DOHH2 (cell line): ENCODE measurements at regions not wholly inside any gene's neighbourhood (a gene's known extent, or its start where the extent isn't known, plus 50 kb on each side); places are given as distances from the start of the nearest gene placed in this dataset.
"Not testable (repeated sequence)": the region's sequence is repeated elsewhere in the genome, so short reads cannot be mapped to it uniquely, and the experiment has no call there.

Source experiments
- H3F3A ChIP-seq: fragments of 200-600 bp; sonication (generic), shearing (Covaris generic); 2 replicates; pipeline ENCODE4 v1.6.0; 2016; ENCODE audit warnings: antibody characterized with exemption, mild to moderate bottlenecking; ENCODE audit not compliant: control insufficient read depth, insufficient read depth
- H3K27ac ChIP-seq: fragments of 200-600 bp; sonication (generic); 2 replicates; pipeline ENCODE4 v1.5.1; 2014; ENCODE audit warnings: low read depth, mild to moderate bottlenecking, low read length, moderate library complexity
- H3K27me3 ChIP-seq: fragments of 200-600 bp; sonication (generic); 2 replicates; pipeline ENCODE4 v1.6.1; 2014; ENCODE audit warnings: mild to moderate bottlenecking, low read length, mixed read lengths; ENCODE audit not compliant: control insufficient read depth
- H3K36me3 ChIP-seq: fragments of 200-600 bp; sonication (generic); 2 replicates; pipeline ENCODE4 v1.6.1; 2014; ENCODE audit warnings: mild to moderate bottlenecking, low read length, moderate library complexity, mixed read lengths; ENCODE audit not compliant: control insufficient read depth
- H3K4me1 ChIP-seq: fragments of 200-600 bp; sonication (generic); 2 replicates; pipeline ENCODE4 v1.6.1; 2014; ENCODE audit warnings: mild to moderate bottlenecking, low read length, mixed read lengths; ENCODE audit not compliant: control insufficient read depth
- H3K4me2 ChIP-seq: fragments of 200-600 bp; sonication (generic); 2 replicates; pipeline ENCODE4 v1.6.0; 2014; ENCODE audit warnings: mild to moderate bottlenecking, low read length, moderate library complexity
- H3K4me3 ChIP-seq: fragments of 200-600 bp; sonication (generic); 2 replicates; pipeline ENCODE4 v1.5.1; 2014; ENCODE audit warnings: mild to moderate bottlenecking, low read length, mixed read lengths
- H3K79me2 ChIP-seq: fragments of 200-600 bp; sonication (generic); 2 replicates; pipeline ENCODE4 v1.6.1; 2014; ENCODE audit warnings: mild to moderate bottlenecking, low read length, mixed read lengths; ENCODE audit not compliant: control insufficient read depth
- H3K9me2 ChIP-seq: fragments of 200-600 bp; sonication (generic); replicated peaks from 2 replicates; pipeline ENCODE4 v1.6.1; 2014; ENCODE audit warnings: mild to moderate bottlenecking, low read length, mixed read lengths; ENCODE audit not compliant: control insufficient read depth
- H3K9me3 ChIP-seq: fragments of 200-600 bp; sonication (generic); 2 replicates; pipeline ENCODE4 v1.6.1; 2014; ENCODE audit warnings: antibody characterized with exemption, low read length, mixed read lengths; ENCODE audit not compliant: control insufficient read depth, insufficient read depth
- H4K20me1 ChIP-seq: fragments of 200-600 bp; sonication (generic); 2 replicates; pipeline ENCODE4 v1.6.0; 2014; ENCODE audit warnings: low read depth, mild to moderate bottlenecking, antibody characterized with exemption, low read length, moderate library complexity; ENCODE audit not compliant: control insufficient read depth, insufficient read depth
- CTCF ChIP-seq: fragments of 200-600 bp; sonication (generic); IDR thresholded peaks from one replicate; pipeline ENCODE4 v1.5.1; 2014; ENCODE audit warnings: antibody characterized with exemption, mild to moderate bottlenecking, low read depth, low read length; ENCODE audit not compliant: poor library complexity, severe bottlenecking
- EZH2phosphoT487 ChIP-seq: fragments of 200-600 bp; sonication (generic); IDR thresholded peaks from 2 replicates; pipeline ENCODE4 v1.6.1; 2017; ENCODE audit warnings: borderline replicate concordance, mild to moderate bottlenecking, antibody characterized with exemption, low read length, moderate library complexity, mixed read lengths

- no peak overlapping the region for H3K4me3 ChIP-seq
- no peaks in the 10 kb centered on the region for H3F3A ChIP-seq
- no peak overlapping the region for H3K4me2 ChIP-seq
- H3K4me1 ChIP-seq, result no peaks in the 10 kb centered on the region
- no peaks in the 10 kb centered on the region for H3K36me3 ChIP-seq
- H3K27me3 ChIP-seq, result 0 out of 2 replicates have a peak, but pooled peaks cover 4% of the 10 kb centered on the region
- H3K27ac ChIP-seq, result no peak overlapping the region
- TF ChIP-seq EZH2phosphoT487, result no peak
- H3K79me2 ChIP-seq, result no peaks in the 10 kb centered on the region
- no peaks in the 10 kb centered on the region for H3K9me2 ChIP-seq
- no peaks in the 10 kb centered on the region for H4K20me1 ChIP-seq
- H3K9me3 ChIP-seq, result no peaks in the 10 kb centered on the region
Observed at GRCh38 chr1:67544921-67545320, 114.7 kb upstream of the SERBP1 start.

GRCh38 chr1:67545364-67545763 is 115.2 kb upstream of the SERBP1 start:
- Histone ChIP-seq H3K9me2 (no peaks in the 10 kb centered on the region), H4K20me1 (no peaks in the 10 kb centered on the region), H3K36me3 (no peaks in the 10 kb centered on the region), H3K4me3 (no peak overlapping the region), H3K4me1 (no peaks in the 10 kb centered on the region), H3K79me2 (no peaks in the 10 kb centered on the region), H3K9me3 (no peaks in the 10 kb centered on the region), H3K27me3 (0 out of 2 replicates have a peak, but pooled peaks cover 4% of the 10 kb centered on the region), H3K4me2 (no peak overlapping the region), H3K27ac (no peak overlapping the region), H3F3A (no peaks in the 10 kb centered on the region)
- TF ChIP-seq CTCF (no peak), EZH2phosphoT487 (no peak)

- Histone ChIP-seq H3K4me1 (no peaks in the 10 kb centered on the region), H3K27ac (no peak overlapping the region), H3K79me2 (no peaks in the 10 kb centered on the region), H4K20me1 (no peaks in the 10 kb centered on the region), H3F3A (no peaks in the 10 kb centered on the region), H3K9me2 (no peaks in the 10 kb centered on the region), H3K4me2 (no peak overlapping the region), H3K27me3 (no peaks in the 10 kb centered on the region), H3K4me3 (no peak overlapping the region), H3K9me3 (no peaks in the 10 kb centered on the region), H3K36me3 (no peaks in the 10 kb centered on the region)
- TF ChIP-seq CTCF, result no peak
- TF ChIP-seq EZH2phosphoT487, result no peak
Observed at GRCh38 chr1:67551375-67551774, 121.2 kb upstream of the SERBP1 start.

- Histone ChIP-seq H3K9me2 (no peaks in the 10 kb centered on the region), H3F3A (no peaks in the 10 kb centered on the region), H3K79me2 (no peaks in the 10 kb centered on the region), H3K27me3 (no peaks in the 10 kb centered on the region; the same call in 1 of the 2 replicates), H3K4me2 (no peak overlapping the region), H3K27ac (no peak overlapping the region), H3K9me3 (no peaks in the 10 kb centered on the region), H3K4me1 (no peaks in the 10 kb centered on the region), H3K36me3 (no peaks in the 10 kb centered on the region), H4K20me1 (no peaks in the 10 kb centered on the region), H3K4me3 (no peak overlapping the region)
- TF ChIP-seq EZH2phosphoT487, result no peak
- TF ChIP-seq CTCF, result no peak
Observed at GRCh38 chr1:67552336-67552759, 122.1 kb upstream of the SERBP1 start.

- H3K79me2 ChIP-seq, H3K9me2 ChIP-seq, H3K27ac ChIP-seq, H3K36me3 ChIP-seq, H3F3A ChIP-seq, H4K20me1 ChIP-seq, H3K9me3 ChIP-seq, H3K4me1 ChIP-seq, H3K4me3 ChIP-seq, H3K4me2 ChIP-seq, H3K27me3 ChIP-seq: not testable (repeated sequence)
Observed at GRCh38 chr1:67554204-67554603, 124.0 kb upstream of the SERBP1 start.
